CD4-positive, alpha-beta T cell treated with Interleukin-21 for 1 hour (primary cell): ENCODE measurements at regions not wholly inside any gene's neighbourhood (a gene's known extent, or its start where the extent isn't known, plus 50 kb on each side); places are given as distances from the start of the nearest gene placed in this dataset.
"Not testable (repeated sequence)": the region's sequence is repeated elsewhere in the genome, so short reads cannot be mapped to it uniquely, and the experiment has no call there.

ENCODE experiments used
- DNase-seq: peaks from one replicate; pipeline ENCODE4 v3.0.0-alpha.2; 2020

DNA sequence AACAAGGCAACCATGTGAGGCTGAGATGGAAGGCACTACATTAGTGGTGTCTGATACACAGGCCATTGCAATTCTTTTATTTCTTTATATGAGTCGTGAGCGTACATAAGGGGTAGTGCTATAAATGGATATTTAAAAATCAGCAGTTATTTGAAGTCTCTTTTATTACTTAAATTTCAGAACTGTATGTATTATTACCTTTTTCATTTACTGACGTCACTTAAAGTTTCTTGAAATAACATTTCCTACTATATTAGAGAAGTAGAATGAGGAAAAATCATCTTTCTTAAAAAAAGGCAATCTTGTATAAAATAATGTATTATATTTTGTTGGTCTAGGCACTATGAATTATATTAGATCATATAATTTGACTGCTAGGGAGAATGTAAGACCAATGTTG lies 280.9 kb upstream of the CYLC2 start:
- DNase-seq, result no peak

DNA sequence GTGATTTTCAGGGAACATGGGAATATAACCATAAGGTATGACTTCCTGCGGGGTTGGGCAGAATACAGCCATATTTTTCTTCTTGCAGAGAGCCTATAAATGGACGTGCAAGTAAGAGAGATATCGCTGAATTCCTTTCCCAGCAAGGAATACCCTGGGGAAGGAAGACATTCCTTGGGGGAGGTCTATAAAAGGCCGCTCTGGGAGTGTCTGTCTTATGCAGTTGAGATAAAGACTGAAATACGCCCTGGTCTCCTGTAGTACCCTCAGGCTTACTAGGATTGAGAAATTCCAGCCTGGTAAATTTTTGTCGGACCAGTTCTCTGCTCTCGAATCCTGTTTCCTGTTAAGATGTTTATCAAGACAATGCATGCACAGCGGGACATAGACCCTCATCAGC lies 282.2 kb upstream of the CYLC2 start:
- DNase-seq, result not testable (repeated sequence)

DNA sequence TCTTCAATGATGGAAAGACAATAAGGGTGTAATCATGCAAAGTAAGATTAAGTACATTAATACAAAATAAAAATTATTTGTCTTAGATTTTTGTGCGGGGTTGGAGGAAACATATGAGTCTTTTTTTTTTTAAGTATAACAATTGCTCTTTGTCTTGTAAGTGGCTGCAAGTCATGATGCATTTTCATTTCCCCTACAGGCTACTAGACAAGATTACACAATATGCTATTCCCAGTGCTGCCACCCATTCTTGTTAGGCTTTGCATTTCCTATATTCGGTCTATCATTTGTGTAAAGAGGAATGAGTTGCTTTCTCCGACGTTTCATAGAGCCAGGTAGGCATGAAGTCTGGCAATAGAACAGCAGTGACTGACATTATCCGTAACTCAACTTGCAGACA lies 294.2 kb upstream of the CYLC2 start:
- DNase-seq, result no peak

DNA sequence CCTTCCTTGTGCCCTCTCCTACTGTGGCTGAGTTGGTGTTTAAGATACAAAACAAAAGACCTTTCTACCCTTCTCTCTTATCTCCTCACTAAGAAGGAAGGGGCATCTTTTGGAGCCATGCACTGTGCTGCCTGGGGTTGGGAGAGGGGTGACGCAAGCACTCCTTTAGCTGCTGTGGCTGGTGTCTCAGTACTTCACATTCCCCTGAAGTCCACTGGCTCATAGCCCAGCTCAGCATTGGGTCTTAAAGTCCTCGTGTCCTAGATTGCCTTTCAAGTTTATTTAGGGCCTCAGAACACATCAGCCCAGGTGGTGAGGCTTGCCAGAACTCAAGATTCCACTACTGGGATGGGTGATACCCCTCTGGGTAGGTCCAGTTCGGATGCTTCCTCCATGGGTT lies 325.9 kb upstream of the CYLC2 start:
- DNase-seq, result no peak

DNA sequence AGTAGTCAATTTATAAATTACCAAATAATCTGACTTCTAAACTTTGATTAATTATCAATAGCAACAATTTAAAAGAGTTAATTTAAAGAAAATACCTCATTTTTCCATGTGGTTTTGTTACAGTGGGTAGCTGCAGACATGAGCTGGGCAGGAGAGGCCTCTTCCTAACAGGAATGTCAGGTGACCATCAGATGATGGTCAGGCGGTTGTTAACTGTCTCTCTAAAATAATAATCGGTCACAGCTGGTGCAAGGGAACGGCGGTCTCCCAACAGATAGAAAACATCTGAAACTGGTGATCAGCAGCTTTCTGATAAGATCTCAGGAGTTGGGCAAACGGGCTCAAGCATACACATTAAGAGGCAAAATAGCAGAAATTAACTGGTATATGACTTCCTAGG lies 342.7 kb upstream of the CYLC2 start:
- DNase-seq, result no peak

DNA sequence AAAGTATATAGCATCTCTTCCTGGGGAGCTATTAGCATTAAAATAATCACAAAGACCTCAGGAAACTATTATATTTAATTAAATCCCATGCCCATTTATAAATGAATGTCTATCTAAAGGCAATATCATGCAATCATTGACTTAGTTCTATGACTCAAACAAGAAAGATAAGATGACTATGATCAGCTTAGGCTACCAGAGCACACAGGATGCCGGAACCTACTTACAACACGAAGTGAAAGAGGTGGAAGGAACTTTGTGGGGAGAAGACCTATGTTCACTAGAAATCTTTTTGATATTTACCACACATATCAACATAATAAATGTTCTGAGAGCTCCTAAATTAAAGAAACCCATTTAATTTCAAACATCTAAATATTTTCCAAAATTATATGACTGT lies 344.2 kb upstream of the CYLC2 start:
- DNase-seq, result no peak

DNA sequence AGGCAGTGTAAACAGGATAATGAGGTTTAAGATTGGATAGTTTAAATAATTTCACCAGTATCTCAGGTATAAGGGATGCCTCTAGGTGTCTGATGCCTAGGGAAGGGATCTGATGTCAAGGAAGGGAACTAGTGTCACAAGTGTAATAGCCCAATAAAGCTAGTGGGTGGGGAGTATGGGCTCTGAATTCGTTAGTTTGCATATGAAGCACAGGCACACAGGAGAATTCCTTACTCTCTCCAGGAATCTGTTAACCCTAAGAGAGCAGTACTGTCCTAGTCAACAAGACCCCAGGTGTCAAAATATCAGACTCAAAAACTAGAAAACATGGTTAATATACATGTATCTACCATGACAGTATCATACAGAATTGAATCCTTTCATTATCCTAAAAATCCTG lies 352.5 kb upstream of the CYLC2 start:
- DNase-seq, result no peak

DNA sequence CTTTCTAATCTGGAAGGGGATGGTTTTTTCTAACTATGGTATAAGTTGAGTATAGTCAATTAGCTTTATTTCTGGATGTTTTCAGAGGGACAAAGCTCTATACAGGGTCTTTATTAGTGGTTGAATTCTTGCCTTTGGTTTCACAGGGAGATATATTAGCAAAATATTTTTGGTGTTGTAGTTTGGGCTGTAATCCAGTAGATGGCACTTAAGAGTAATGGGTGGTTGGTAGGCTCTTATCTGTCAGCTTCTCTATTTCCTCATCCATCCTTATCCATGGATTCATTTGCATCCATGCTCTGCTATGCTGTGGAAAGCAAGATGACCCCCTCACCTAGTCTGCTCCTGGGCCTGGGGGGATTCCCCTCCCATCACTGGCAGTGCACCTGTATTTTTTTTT lies 363.6 kb upstream of the CYLC2 start:
- DNase-seq, result no peak

DNA sequence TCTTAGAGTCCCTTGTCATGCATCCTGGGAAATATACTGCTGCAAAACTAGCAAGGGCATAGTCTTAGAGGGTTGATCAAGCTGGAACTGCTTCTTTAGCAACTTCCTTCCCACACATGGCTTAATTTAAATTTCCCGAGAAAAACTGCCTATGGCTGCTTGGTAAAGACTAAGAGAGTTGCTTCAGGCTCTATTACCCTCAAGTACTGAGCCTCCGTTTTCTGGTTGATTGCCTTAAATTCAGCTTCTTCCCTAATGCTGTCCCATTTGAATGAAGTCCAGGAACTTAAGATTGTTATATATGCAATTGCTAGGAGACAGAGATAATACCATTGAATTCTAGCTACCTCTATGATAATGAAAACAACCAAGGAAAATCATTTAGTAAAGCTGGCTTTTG lies 385.7 kb upstream of the CYLC2 start:
- DNase-seq, result no peak

DNA sequence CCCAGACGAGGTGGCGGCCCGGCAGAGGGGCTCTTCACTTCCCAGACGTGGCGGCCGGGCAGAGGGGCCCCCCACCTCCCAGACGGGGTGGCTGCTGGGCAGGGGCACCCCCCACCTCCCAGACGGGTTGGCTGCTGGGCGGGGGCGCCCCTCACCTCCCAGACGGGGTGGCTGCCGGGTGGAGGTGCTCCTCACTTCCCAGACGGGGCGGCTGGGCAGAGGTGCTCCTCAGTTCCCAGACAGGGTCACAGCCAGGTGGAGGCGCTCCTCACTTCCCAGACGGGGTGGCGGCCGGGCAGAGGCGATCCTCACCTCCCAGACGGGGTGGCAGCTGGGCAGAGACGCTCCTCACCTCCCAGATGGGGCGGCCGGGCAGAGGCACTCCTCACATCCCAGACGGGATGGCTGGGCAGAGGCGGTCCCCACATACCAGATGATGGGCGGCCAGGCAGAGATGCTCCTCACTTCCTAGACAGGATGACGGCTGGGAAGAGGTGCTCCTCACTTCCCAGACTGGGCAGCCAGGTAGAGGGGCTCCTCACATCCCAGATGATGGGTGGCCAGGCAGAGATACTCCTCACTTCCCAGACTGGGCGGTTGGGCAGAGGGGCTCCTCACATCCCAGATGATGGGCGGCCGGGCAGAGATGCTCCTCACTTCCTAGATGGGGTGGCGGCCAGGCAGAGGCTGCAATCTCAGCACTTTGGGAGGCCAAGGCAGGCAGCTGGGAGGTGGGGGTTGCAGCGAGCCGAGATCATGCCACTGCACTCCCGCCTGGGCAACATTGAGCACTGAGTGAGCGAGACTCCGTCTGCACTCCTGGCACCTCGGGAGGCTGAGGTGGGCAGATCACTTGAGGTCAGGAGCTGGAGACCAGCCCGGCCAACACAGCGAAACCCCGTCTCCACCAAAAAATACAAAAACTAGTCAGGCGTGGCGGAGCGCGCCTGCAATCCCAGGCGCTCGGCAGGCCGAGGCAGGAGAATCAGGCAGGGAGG lies 391.6 kb upstream of the CYLC2 start:
- not testable (repeated sequence) for DNase-seq

DNA sequence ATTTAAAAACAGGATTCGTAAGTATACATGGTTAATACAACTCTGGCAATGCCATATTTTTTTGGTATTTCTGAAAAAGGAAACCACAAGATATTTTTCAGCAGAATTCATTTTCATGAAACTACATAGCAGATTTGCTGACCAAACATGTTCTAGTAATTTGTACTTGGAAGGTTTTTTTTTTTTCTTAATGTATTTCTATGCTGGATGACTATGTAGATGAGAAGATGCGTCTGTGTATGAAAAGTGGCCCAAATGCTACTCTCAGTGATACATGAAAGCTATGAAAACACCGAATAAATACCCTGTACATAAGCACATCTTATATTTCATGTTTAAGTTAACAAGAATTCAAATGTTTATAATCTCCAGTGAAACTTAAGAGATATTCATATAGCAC lies 400.9 kb upstream of the CYLC2 start:
- no peak for DNase-seq

DNA sequence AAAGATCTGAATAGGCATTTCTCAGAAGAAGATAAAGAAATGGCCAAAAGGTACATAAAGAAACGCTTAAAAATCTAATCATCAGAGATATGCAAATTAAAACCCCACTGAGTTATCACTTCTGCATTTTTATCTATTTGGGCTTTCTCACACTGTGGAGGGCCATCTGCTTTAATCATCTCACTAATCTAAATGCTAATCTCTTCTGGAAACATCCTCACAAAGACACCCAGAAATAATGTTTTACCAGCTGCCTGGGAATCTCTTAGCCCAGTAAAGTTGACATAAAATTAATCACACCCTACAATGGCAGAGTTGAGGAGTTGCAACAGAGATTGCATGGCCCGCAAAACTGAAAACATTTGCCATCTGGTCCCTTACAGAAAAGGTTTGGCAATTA lies 407.9 kb upstream of the CYLC2 start:
- no peak for DNase-seq

DNA sequence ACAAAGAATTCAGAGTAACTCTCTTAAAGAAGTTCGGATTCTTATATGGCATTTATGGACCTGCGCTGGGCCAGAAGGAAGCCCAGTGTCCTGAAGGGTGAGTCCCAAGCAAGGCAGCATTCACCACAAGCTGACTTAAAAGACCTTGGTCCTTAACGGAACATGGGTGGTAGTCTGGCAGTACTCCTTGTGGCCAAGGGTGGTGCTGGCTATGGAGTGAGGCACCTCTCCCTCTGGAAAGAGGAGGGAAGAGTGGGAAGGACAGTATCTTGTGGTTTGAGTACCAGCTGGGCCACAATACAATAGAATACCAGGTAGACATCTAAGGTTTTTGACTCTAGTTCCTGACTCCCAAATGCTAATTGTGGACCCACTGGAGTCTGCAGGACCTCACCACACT lies 425.7 kb upstream of the CYLC2 start:
- no peak for DNase-seq

DNA sequence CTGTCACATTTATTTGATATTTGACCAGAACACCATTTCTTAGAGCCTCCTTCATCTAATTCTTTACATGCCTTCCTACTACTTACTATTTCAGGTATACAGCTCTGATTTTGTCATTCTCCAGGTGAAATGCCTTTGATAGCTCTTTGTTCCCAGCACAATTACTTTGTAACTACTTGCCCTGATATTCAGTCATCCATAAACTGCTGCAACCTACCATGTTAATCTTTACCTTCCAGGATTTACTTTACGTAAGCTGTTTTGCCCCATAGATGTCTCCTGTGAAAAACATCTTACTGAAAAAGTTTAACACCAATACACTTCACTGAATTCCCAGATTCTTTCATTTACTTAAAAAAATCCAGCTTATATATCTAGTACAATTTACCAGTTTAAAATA lies 443.8 kb upstream of the CYLC2 start:
- no peak for DNase-seq

DNA sequence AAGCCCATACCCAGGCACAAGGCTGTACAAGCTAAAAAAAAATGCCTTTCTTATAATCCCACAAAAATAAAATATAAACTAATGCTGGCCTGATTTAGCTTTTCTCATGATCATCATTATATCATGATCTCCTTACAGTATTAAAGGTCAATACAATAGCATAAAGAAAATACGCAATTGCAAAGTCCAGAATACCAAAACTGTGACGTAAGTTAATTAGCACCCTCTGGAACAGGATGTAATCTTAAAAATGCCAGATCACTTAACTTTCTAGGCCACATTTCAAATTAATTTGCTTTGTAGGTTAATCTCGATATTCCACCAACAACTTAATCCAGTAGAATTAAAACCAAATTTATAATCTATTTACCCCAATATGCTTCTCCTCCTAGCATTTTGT lies 444.2 kb upstream of the CYLC2 start:
- no peak for DNase-seq

DNA sequence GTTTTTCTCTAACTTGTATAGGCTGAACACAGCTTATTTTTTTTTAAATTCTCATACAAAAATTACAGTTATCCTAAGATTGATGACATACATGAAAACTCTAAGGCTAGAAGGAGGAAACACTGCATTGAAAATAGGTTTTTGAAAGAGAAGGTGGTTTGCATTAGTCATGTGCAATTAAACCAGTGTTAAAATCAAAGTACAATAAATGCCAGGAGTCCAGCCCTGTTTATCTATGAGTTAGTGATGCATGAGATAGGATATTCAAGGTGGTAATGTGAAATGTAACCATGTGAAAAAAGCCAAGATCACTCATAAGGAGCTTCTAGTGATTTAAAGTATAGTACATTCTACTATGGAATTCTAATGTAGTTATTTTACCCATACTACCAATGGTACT lies 444.9 kb upstream of the CYLC2 start:
- no peak for DNase-seq

DNA sequence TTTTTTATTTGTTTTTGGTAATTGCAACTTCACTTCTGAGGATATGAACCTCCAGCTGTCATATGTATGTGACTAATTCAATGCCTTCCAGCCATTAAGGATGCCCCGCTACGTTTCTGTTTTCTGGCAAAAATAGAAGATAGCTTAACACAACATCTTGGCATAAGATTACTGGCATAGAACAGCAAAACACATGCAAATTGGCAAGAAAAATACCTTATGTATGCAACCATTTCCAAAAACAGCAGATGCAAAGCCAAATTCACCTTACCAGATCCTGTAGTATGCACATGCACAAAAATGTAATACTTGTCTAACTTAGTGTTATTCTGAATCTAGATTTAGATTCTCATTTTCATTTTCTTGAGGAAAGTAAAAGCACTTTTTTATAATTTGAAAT lies 461.1 kb upstream of the CYLC2 start:
- DNase-seq, result no peak

DNA sequence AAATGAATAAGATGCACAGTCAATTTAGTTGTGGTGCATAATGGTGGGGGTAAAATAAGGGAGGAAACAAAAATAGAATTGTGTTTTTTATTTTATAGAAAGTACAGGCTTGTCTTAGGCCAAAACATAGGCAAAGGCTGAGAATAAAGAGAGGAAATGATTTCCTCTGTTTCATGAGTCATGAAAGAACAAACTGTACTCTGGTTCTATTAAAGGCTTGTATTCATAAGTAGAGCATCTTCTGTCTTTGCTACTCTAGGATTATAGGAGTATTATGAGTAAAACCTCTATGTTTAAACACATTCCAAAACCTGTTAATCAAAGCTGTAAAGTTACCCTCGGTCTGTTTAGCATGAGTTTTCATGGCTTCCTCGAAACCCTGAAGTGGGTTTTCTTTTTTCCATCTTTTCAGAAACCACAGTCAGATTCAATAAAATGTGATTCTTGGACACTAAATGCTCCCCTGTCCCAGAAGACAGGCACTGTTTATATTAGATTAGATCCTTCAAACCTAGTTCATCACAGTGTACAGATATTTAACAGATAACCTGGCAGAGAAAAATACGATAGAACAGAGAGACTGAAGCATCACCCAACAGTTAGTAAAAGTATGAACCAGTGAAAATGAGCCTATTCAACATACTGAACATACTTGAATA lies 473.9 kb upstream of the CYLC2 start:
- DNase-seq, result no peak

DNA sequence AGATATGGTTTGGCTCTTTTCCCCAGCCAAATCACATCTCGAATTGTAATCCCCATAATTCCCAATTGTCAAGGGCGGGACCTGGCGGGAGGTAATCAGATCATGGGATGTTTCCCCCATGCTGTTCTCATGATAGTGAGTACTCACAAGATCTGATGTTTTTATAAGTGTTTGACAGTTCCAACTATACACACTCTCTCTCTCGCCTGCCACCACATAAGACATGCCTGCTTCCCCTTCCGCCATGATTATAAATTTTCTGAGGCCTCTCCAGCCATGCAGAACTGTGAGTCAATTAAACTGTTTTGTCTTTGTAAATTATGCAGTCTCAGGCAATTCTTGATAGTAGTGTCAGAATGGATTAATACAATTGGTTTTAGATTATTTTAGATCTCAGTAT lies 475.7 kb upstream of the CYLC2 start:
- no peak for DNase-seq

DNA sequence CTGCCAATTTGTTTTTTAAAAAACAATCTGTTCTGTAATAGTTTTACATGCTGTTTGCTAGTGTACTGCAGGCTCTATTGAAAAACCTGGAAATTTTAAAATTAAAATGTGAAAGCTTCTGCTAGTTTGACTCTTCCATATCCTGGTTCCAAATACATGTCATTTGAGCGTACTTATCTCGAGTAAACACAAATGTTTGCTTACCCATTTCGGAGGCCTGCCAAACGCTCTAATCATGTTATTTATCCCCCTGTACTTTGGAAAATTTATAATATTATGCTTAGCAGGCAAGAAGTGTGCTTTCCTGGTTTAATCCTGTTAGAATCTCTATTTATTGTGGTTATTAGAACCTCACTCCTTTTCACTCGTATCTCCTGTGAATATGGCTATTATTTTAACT lies 476.8 kb upstream of the CYLC2 start:
- no peak for DNase-seq

DNA sequence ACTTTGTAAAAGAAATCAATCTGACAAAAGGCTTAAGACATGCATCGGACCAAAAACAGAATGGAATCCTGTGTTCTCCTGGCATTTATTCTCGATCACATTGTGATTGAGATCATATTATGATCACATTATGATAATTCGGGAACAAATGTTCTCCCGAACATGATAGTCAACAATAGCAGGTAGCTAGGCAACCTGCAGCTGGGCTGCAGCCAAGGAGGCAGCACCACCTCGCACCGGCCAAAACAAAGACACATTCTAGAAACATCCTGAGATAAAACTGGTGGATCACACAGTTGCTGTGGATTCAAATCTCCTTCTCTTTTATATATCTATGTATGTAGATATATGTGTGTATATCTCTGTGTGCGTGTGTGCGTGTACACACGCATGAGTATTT lies 480.6 kb upstream of the CYLC2 start:
- DNase-seq, result no peak

DNA sequence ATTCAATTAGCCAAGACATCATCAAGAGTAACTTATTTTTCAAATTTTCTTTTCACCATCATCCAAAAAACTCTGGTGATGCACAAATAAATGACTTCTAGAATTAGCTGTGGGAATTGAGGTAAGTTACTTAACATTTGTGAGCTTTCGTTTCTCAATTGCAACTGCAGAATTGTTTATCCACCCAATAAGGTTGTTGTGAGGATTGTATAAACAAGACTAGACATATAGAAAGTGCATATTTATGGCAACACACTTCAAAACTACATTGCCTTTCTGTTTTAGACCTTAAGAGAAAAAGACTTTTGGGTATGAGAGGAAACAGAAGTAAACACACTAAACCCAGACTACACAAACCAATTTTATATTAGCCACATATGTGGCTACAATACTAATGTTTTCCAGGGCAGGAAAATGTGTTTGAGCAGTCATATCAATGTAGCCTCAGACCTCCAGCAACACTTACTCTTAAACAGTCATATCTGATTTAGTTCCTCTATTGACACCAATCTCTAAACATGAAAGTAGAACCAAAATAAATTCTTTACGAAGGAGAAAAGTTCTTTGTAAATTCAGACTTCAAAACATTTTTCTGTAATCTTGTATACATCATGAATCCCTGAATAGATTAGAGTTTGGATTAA lies 488.0 kb upstream of the CYLC2 start:
- DNase-seq, result no peak

DNA sequence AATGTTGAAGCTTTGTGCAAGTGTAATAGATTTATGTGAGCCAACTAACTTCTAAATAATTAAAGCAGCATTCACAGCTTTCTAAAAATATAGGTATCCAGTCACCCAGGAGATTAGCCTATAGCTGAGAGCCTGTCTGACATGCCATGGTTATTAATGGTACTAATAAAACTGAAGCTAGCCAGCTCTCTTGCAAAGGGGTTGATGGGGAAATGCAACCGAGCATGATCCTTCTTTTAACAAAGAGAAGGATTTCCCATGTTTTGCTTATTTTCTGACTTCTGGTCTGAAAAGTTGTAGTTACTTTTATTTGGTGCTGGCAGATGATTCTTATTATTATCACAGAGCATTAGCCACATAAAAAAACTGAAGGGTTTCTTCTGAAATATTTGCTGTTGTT lies 488.7 kb upstream of the CYLC2 start:
- no peak for DNase-seq

DNA sequence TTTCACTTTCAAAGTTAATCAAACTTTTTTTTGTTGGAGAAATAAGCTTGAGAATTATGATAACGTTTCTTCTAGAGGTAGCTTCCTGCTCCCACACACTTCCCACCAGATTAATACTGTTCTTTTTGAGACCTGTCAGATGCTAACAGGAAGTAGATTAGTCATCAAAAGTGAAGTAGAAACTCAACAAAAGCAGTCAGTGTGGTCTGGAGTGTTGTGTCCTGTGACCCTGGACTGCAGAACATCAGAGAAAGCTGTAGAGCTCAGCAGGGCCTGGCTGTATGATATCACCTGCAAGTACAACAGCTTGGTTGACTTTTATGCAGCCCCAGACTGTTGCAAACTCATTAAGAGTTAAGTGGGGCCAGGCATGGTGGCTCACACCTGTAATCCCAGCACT lies 495.7 kb upstream of the CYLC2 start:
- DNase-seq, result no peak
